ENCODE measurements at regions not wholly inside any gene's neighbourhood (a gene's known extent, or its start where the extent isn't known, plus 50 kb on each side); places are given as distances from the start of the nearest gene placed in this dataset.

GRCh38 chr12:107847430-107847829, 72.9 kb downstream of the ASCL4 start (continued):
- TF ChIP-seq, protein P1, sequence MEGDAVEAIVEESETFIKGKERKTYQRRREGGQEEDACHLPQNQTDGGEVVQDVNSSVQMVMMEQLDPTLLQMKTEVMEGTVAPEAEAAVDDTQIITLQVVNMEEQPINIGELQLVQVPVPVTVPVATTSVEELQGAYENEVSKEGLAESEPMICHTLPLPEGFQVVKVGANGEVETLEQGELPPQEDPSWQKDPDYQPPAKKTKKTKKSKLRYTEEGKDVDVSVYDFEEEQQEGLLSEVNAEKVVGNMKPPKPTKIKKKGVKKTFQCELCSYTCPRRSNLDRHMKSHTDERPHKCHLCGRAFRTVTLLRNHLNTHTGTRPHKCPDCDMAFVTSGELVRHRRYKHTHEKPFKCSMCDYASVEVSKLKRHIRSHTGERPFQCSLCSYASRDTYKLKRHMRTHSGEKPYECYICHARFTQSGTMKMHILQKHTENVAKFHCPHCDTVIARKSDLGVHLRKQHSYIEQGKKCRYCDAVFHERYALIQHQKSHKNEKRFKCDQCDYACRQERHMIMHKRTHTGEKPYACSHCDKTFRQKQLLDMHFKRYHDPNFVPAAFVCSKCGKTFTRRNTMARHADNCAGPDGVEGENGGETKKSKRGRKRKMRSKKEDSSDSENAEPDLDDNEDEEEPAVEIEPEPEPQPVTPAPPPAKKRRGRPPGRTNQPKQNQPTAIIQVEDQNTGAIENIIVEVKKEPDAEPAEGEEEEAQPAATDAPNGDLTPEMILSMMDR (conservative IDR thresholded peaks at IDR 0.05; ENCODE audit: low read depth in 2 of 2) = no peak

DNA sequence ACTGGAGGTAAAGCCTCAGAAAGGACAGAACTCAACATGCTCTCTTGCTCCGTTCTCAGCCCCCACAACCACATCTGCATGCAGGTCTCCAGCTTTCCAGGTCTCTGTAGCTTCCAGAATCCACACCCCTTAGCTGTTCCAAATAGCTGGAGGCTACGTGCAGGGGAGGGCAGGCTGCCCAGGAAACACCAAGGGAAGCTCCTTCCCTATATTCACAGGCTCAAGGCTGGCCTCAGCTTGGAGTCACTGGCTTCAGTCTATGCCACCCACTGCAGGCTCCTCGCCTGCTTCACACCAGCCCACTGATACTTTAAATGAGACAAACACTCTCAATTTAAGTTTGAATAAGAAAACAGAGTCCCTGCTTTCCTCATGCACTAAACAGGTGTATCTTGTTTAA, 73.3 kb downstream of the ASCL4 start:
- H4K20me1 ChIP-seq (replicated peaks; ENCODE audit: insufficient read depth) = no peaks in the 10 kb centered on the region
- ATAC-seq = no peak
- peaks cover 3% of the 10 kb centered on the region; the same call in 1 of the 2 replicates for H3K4me1 ChIP-seq (ENCODE audit: insufficient read depth)
- H3K4me1 Mint-ChIP-seq = peaks cover 2% of the 10 kb centered on the region; the same call in 1 of the 3 replicates
- H3K27ac Mint-ChIP-seq = no peak overlapping the region
- H2AFZ ChIP-seq = no peak overlapping the region
- H3K27me3 ChIP-seq (ENCODE audit: insufficient read depth) = peaks cover 50% of the 10 kb centered on the region
- H3K27me3 Mint-ChIP-seq (ENCODE audit: insufficient read depth, low read depth, poor library complexity) = peaks cover 42% of the 10 kb centered on the region
- no peak overlapping the region for H3K4me2 ChIP-seq
- H3K9me3 Mint-ChIP-seq = peaks cover 3% of the 10 kb centered on the region; the same call in 1 of the 3 replicates
- no peak overlapping the region for H3K4me3 Mint-ChIP-seq
- H3K36me3 ChIP-seq (ENCODE audit: insufficient read depth) = no peaks in the 10 kb centered on the region
- H3K36me3 Mint-ChIP-seq (ENCODE audit: low read depth) = no peaks in the 10 kb centered on the region
- no peaks in the 10 kb centered on the region for H3F3A ChIP-seq (replicated peaks; ENCODE audit: low read depth)
- TF ChIP-seq EZH2phosphoT487 (IDR thresholded peaks at IDR 0.05; ENCODE audit: unreplicated experiment) (no peak), ZNF114 (CRISPR knock-in tag; IDR thresholded peaks at IDR 0.05) (no peak)
- TF ChIP-seq, protein P2, sequence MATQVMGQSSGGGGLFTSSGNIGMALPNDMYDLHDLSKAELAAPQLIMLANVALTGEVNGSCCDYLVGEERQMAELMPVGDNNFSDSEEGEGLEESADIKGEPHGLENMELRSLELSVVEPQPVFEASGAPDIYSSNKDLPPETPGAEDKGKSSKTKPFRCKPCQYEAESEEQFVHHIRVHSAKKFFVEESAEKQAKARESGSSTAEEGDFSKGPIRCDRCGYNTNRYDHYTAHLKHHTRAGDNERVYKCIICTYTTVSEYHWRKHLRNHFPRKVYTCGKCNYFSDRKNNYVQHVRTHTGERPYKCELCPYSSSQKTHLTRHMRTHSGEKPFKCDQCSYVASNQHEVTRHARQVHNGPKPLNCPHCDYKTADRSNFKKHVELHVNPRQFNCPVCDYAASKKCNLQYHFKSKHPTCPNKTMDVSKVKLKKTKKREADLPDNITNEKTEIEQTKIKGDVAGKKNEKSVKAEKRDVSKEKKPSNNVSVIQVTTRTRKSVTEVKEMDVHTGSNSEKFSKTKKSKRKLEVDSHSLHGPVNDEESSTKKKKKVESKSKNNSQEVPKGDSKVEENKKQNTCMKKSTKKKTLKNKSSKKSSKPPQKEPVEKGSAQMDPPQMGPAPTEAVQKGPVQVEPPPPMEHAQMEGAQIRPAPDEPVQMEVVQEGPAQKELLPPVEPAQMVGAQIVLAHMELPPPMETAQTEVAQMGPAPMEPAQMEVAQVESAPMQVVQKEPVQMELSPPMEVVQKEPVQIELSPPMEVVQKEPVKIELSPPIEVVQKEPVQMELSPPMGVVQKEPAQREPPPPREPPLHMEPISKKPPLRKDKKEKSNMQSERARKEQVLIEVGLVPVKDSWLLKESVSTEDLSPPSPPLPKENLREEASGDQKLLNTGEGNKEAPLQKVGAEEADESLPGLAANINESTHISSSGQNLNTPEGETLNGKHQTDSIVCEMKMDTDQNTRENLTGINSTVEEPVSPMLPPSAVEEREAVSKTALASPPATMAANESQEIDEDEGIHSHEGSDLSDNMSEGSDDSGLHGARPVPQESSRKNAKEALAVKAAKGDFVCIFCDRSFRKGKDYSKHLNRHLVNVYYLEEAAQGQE (IDR thresholded peaks at IDR 0.05; ENCODE audit: unreplicated experiment) = no peak
- H3K9me2 ChIP-seq (ENCODE audit: insufficient read depth) = no peaks in the 10 kb centered on the region
- H3K79me2 ChIP-seq (replicated peaks; ENCODE audit: insufficient read depth) = no peaks in the 10 kb centered on the region
- no peak for DNase-seq (ENCODE audit: low spot score)
- no peak overlapping the region for H3K4me3 ChIP-seq
- H3K27ac ChIP-seq (ENCODE audit: low read depth) = no peak overlapping the region

DNA sequence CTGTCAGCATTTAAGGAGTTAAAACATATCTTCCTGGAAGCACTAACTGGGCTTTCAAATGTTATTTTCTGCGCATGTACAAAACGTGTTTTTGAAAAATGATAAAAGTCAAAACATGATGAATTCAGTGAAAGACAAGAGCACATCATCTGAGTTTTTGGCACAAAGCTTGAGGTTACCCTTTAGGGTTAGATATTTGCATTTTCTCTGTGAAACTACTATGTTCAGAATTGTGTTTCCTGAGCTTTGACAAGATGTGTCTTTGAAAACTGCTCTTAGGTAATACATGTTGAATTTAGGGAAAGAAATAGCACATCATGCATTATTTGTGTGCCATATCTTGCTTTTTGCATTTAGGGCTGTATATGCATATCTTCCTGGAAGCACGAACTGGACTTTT, 79.0 kb downstream of the ASCL4 start:
- H3K4me1 Mint-ChIP-seq = no peaks in the 10 kb centered on the region
- no peak for DNase-seq (ENCODE audit: low spot score)
- ATAC-seq = no peak
- no peak overlapping the region for H3K27ac Mint-ChIP-seq
- no peaks in the 10 kb centered on the region for H3K27me3 Mint-ChIP-seq (ENCODE audit: insufficient read depth, low read depth, poor library complexity)
- Histone ChIP-seq H3K4me1 (ENCODE audit: insufficient read depth) (no peaks in the 10 kb centered on the region), H3K36me3 (ENCODE audit: insufficient read depth) (no peaks in the 10 kb centered on the region), H3K4me3 (no peak overlapping the region), H2AFZ (no peak overlapping the region), H3K27ac (ENCODE audit: low read depth) (no peak overlapping the region), H3K9me2 (ENCODE audit: insufficient read depth) (no peaks in the 10 kb centered on the region), H3K27me3 (ENCODE audit: insufficient read depth) (no peaks in the 10 kb centered on the region), H4K20me1 (replicated peaks; ENCODE audit: insufficient read depth) (no peaks in the 10 kb centered on the region), H3K4me2 (no peak overlapping the region), H3F3A (replicated peaks; ENCODE audit: low read depth) (no peaks in the 10 kb centered on the region), H3K79me2 (replicated peaks; ENCODE audit: insufficient read depth) (no peaks in the 10 kb centered on the region)
- H3K9me3 Mint-ChIP-seq = peaks cover 3% of the 10 kb centered on the region; the same call in 1 of the 3 replicates
- H3K36me3 Mint-ChIP-seq (ENCODE audit: low read depth) = no peaks in the 10 kb centered on the region
- H3K4me3 Mint-ChIP-seq = no peak overlapping the region
- TF ChIP-seq ZNF114 (CRISPR knock-in tag; IDR thresholded peaks at IDR 0.05) (no peak), JUNB (IDR thresholded peaks at IDR 0.05; ENCODE audit: unreplicated experiment) (no peak)
- TF ChIP-seq, protein P2 (IDR thresholded peaks at IDR 0.05; ENCODE audit: unreplicated experiment) = no peak
- TF ChIP-seq, protein P1 (conservative IDR thresholded peaks at IDR 0.05; ENCODE audit: low read depth in 2 of 2) = no peak

Data from GM23338 (cell line).